NCI-H1417 (cell line): ENCODE measurements at regions not wholly inside any gene's neighbourhood (a gene's known extent, or its start where the extent isn't known, plus 50 kb on each side); places are given as distances from the start of the nearest gene placed in this dataset.
A peak's percentile ranks its signal among the peaks of the same experiment; 100 is the strongest.

Experiments
- DNase-seq, 3 experiments: peaks; one replicate each; lab custom pipeline; 2025; lab: John Stamatoyannopoulos, UW

- peak in 1 of 3 experiments; percentile 53 for DNase-seq
Observed at GRCh38 chr2:57881998-57882888, 164.4 kb upstream of the VRK2 start.

DNA sequence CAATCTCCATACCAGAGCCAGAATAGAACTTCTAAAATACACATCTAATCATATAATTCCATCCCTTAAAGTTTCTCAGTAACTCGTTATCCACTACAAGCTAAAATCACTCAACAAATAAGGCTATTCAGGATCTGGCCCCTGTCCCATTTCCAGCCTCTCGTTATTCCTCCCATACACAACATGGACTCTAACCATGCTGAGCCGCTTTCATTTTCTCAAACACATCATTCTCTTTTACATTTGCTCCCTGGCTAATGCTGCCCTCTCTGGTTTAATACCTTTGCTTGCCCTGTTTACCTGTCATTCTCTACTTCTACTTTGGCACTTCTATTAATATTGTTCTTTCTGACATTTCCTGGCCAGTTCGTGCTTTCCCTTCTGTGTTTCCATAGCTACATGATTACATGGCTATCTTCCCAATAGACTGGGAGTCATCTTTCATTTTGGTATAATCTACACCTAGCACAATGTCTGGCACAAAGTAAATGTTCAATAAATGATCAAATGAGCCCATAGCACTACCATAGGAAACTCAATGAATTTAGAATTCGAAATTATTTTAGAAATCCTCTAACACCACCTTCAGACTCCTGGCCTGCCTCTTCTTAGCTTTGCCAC lies 163.6 kb upstream of the VRK2 start:
- DNase-seq, result peak in 2 of 3 experiments; percentile 26 to 37

GRCh38 chr2:57884281-57884680 lies 162.3 kb upstream of the VRK2 start:
- no peak for DNase-seq

DNA sequence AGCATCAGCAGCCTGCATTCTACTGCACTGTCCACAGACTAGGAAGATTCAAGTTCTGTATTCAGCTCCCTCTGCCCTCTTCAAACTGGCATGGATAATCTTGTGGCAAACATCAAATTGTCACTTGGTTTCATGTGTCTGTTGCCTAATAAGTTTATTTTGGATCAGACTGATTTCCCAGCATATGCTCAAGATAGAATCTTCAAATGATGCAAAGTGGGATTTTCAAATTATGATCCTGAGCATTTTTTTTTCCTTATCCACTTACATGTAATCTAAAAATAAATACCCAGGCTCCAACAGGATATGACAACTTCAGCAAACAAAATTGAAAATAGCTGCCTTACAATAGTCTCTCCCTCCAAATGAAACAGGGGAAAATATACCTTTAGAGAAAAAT lies 160.9 kb upstream of the VRK2 start:
- DNase-seq, result peak in 2 of 3 experiments; percentile 63 to 83

DNA sequence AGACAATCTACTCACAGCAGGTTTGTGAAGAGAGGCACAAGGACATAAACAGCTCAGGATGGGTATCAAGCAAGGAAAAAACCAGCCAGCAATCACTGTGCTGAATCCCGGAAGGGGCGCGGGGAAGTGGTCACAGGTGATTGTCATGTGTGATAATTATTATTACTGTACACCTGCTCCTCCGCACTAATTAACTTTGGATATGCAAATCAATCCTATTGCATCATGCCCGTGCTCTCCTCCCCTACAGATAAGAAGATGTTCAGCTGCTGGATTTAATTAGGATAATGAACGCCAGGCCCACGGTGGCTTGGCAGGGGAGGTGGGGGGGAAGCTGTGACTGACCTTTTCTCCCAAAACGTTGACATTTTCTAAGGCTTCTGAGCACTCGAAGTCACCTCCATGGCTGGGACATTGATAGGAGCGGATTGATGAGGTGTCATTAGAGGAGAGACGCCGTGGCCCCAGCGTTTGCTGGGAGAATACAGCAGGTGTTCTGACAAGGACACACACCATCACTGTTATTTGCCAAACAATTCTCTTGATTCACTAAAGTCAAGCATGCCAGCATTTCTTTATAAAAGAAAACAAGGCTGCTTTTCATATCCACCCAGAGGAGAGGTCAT lies 160.3 kb upstream of the VRK2 start:
- peak; percentile 74 to 96 (median 87) for DNase-seq

DNA sequence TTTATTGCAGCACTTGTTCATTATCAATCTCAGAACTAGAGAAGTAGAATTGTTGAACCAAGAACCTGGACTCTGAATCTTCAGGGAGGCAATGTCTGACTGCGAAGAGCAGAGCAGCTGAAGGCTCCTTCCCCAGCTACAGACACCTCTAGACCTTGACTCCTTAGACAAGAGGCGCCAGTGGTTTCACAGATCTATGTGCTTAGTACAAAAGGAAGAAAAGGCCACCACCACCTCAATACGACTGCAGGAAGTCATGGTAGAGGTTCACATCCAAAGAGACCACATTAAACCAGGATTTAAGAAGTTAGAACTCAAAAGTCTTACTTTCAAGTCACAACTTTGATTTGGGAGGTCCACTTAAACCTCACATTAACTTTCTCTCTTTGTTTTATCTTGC lies 158.1 kb upstream of the VRK2 start:
- no peak for DNase-seq

DNA sequence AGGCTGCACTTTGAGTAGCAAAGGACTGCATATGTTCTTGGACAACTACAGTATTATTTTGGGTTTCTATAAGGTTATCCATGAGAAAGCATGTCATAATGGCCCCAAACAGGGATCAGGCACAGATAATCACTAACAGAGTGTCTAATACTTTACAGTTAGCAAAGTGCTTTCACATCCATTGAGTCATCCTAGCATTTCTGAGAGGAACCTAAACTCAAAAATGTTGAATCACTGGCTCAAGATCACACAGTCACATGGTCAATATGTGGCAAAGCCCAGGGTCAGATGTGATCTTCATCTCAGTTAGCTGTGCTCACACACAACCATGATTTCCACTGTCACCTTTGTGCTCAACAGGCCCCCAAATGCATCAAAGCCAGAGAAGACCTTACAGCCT lies 156.1 kb upstream of the VRK2 start:
- no peak for DNase-seq

GRCh38 chr2:57891086-57891712 lies 155.4 kb upstream of the VRK2 start:
- DNase-seq, result no peak

- no peak for DNase-seq
Observed at GRCh38 chr2:57892920-57893319, 153.7 kb upstream of the VRK2 start.

DNA sequence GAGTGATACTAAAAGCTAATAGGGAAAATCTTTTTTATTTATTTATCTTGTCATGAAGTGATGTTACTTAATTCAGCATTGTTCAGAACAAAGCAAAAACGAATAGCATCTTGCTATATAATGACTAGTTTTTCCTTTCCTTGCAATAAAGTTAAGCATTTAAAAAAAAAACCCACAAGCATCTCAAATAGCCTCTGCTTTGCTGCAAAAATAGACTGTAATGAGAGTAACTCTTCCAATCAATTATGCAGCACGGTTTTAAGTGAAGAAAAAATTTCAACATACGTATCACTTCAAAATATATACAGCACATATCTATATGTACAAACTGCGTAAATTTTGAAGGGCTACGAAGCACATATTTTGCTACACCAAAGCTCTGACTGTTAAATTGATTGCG lies 153.3 kb upstream of the VRK2 start:
- no peak for DNase-seq

DNA sequence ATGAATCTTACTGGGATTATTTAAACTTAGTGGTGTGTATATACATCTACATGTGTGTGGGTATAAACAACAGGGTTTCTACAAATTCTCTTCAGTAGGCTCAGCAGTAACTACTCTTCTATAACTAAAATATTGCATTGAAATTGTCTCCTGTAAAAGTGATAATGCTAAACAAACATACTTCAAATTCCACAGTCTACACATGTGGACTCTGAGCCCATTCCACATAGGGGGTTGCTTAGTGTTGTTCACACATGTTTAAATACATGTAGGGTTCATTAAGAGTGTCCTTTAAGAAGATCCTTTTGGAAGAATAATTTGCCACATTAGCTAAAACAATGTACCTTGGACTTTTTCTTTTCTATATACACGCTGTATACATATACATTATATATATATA lies 152.8 kb upstream of the VRK2 start:
- no peak for DNase-seq

- DNase-seq, result no peak
Observed at GRCh38 chr2:57894381-57894780, 152.2 kb upstream of the VRK2 start.

DNA sequence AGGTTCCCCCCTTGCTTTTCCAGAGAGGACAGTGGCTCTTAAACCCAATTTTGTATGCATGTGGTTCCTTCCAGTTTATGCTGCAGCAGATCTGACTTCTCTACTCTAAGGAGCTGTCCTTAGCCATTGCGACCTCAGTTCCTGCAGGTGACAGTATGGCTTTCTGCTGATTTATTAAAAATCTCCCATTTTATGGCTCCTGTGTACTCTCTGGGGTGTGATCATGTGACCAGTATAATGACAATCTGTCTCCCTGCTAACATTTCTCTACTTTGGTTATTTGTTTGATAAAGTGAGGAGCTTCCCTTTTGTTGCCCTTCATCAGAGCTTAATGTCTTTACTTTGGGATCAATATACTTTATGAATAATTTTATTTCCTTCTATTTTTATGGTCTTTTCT lies 148.7 kb upstream of the VRK2 start:
- no peak for DNase-seq

DNA sequence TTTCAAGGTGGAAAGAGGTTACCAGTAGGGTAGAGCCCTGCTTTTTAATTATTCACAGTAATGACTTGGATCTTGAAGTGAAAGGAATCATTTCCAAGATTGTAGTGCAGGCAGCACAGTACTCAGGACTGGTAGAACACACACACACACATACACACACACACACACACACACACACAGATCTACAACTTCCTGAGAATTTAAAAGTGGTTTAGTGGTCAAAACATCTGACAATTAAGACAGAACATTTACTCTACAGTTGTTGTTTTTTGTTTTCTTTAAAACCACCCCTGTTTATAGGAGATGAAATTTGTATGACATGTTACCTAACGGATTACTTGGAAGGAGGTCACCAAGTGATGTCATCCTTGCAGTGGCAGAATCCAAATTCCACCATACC lies 146.7 kb upstream of the VRK2 start:
- DNase-seq, result no peak

GRCh38 chr2:57902578-57902977 lies 144.0 kb upstream of the VRK2 start:
- DNase-seq, result no peak

DNA sequence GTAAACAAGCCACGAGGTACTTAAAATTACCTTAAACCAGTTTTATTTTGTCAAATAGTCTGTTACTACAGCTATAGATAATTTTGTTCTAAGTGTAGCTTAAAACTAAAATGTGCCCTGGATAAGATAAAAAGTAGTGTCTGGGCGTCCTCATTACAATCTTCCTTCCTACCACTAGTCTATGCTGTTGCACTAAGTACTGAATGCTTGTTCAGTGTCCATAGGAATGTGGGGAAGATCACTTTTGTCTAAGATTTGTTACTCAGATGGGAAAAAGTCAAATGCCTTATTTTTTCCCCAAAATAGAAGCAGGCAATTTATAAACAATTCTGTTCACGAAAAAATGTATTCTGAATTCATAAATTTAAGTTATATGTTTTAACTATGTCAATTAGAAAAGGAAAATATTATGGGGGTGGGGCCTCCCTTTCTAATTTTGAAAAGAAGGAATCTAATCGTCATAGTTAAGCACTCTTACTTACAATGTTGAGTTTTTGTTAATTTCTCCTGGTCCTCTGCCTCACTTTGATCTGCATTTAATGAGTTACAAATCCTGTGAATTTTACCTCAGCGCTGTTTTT lies 140.4 kb upstream of the VRK2 start:
- peak in 2 of 3 experiments; percentile 50 to 65 for DNase-seq

- DNase-seq, result no peak
Observed at GRCh38 chr2:57907411-57907810, 139.2 kb upstream of the VRK2 start.

DNA sequence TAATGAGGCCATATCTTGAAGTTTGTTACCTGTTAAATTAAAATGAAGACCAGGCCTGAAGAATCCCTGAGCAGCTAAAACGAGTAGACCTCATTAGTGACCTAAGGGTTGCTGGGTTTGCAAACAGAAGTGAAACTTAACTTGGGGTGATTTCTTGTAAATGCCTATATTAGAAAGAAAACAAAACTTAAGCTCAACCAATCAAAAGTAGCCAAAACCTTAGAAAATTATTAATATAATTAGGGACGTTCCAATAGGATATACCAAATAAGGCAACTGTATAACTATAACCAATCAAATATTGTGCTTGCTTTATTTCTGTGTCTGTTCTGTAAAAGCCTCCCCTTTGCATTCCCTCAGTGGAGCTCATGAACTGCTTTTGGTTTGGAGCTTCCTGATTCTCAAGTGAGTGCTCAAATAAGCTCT lies 137.9 kb upstream of the VRK2 start:
- no peak for DNase-seq

GRCh38 chr2:57918126-57918525 lies 128.5 kb upstream of the VRK2 start:
- no peak for DNase-seq

- DNase-seq, result peak in 2 of 3 experiments; percentile 11 to 32
Observed at GRCh38 chr2:57920342-57920939, 126.2 kb upstream of the VRK2 start.

DNA sequence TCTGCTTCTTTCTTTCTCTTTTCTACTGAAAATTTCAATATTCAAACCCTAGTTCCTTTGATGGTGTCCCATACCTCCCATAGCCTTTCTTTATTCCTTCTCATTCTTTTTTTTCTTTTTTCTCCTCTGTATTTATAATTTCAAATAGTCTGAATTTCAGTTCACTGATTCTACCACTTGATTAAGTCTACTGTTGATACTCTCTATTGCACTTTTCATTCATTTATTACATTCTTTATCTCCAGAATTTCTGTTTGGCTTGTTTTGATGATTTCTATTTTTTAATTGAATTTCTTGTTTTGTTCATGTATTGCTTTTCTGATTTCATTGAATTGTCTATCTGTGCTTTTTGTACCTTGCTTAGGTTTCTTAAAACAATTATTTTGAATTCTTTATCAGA lies 111.9 kb upstream of the VRK2 start:
- DNase-seq, result peak in 1 of 3 experiments; percentile 6

DNA sequence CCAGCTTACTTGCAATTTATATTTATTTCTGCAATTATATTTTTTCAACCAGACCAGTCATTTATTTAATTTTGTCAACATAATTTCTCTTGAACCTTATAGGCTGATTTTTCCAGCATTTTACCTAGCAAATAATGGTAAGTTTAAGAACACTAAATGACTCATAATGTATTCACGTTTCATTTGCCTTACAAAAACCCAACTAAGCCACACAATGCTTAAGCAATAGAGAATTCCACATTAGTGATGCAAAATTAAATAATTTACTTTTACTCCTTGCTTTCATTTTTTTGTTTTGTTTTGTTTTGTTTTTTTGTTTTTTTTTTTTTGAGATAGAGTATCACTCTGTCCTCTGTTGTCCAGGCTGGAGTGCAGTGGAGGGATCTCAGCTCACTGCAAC lies 110.4 kb upstream of the VRK2 start:
- DNase-seq, result no peak
